WTC11 (cell line): ENCODE measurements at regions not wholly inside any gene's neighbourhood (a gene's known extent, or its start where the extent isn't known, plus 50 kb on each side); places are given as distances from the start of the nearest gene placed in this dataset.

Experiments used
- ATAC-seq: fragments of 200-7000 bp; cut with Tn5 transposase; 2 replicates; pipeline ENCODE4 v1.10.0; 2021; ENCODE audit warnings: mild to moderate bottlenecking, moderate library complexity
- CTCF ChIA-PET: fragments of 300-600 bp; sonication (Branson Sonifier 250); formaldehyde crosslinking; loops from one replicate; lab custom pipeline; 2021; ENCODE audit warnings: antibody characterized with exemption; lab: Charles Lee
- POLR2A ChIA-PET: fragments of 350-600 bp; sonication (Branson Sonifier 250); formaldehyde crosslinking; loops from one replicate; lab custom pipeline; 2021; ENCODE audit warnings: antibody characterized with exemption; lab: Charles Lee
- DNase-seq: peaks from one replicate; pipeline ENCODE4 v3.0.0; 2021; ENCODE audit warnings: low spot score
- H3K27ac Mint-ChIP-seq: 2 replicates; pipeline ENCODE4 v1.8.0; 2021; ENCODE audit warnings: mixed read lengths
- H3K27me3 Mint-ChIP-seq: 2 replicates; pipeline ENCODE4 v1.8.0; 2021; ENCODE audit warnings: low read depth, mild to moderate bottlenecking, moderate library complexity, mixed read lengths
- H3K36me3 Mint-ChIP-seq: 2 replicates; pipeline ENCODE4 v1.8.0; 2021; ENCODE audit warnings: mixed read lengths
- H3K4me1 Mint-ChIP-seq: 2 replicates; pipeline ENCODE4 v1.8.0; 2022; ENCODE audit warnings: mixed read lengths
- H3K4me3 Mint-ChIP-seq: 2 replicates; pipeline ENCODE4 v1.8.0; 2021; ENCODE audit warnings: mild to moderate bottlenecking, moderate library complexity, mixed read lengths
- H3K9me3 Mint-ChIP-seq: 2 replicates; pipeline ENCODE4 v1.8.0; 2021; ENCODE audit warnings: mixed read lengths
- CREB1 ChIP-seq: sonication (generic); formaldehyde crosslinking; IDR thresholded peaks from 2 replicates; pipeline ENCODE4 v1.8.0; 2023; ENCODE audit warnings: mild to moderate bottlenecking, missing genetic modification reagents
- ELF4 ChIP-seq: sonication (generic); formaldehyde crosslinking; IDR thresholded peaks from 2 replicates; pipeline ENCODE4 v1.8.1; 2022; ENCODE audit warnings: low read depth, mild to moderate bottlenecking, moderate library complexity, missing genetic modification reagents
- FOXJ3 ChIP-seq: sonication (generic); formaldehyde crosslinking; IDR thresholded peaks from 2 replicates; pipeline ENCODE4 v1.9.0; 2021; ENCODE audit warnings: missing genetic modification reagents, mild to moderate bottlenecking, borderline replicate concordance
- MLX ChIP-seq: sonication (generic); formaldehyde crosslinking; IDR thresholded peaks from 2 replicates; pipeline ENCODE4 v1.8.1; 2023; ENCODE audit warnings: mild to moderate bottlenecking, missing genetic modification reagents, moderate library complexity
- NR3C1 ChIP-seq: sonication (generic); formaldehyde crosslinking; conservative IDR thresholded peaks from 2 replicates; pipeline ENCODE4 v1.8.1; 2023; ENCODE audit warnings: low read depth, mild to moderate bottlenecking, missing genetic modification reagents
- RELA ChIP-seq: sonication (generic); formaldehyde crosslinking; IDR thresholded peaks from 2 replicates; pipeline ENCODE4 v1.8.1; 2022; ENCODE audit warnings: missing genetic modification reagents, mild to moderate bottlenecking, borderline replicate concordance
- TCF7 ChIP-seq: sonication (generic); formaldehyde crosslinking; IDR thresholded peaks from 2 replicates; pipeline ENCODE4 v1.8.0; 2022; ENCODE audit warnings: mild to moderate bottlenecking, low read depth, missing genetic modification reagents, moderate library complexity
- TEAD1 ChIP-seq: sonication (generic); formaldehyde crosslinking; IDR thresholded peaks from 2 replicates; pipeline ENCODE4 v1.8.0; 2022; ENCODE audit warnings: mild to moderate bottlenecking, missing genetic modification reagents
- TEAD4 ChIP-seq: sonication (generic); formaldehyde crosslinking; IDR thresholded peaks from 2 replicates; pipeline ENCODE4 v1.8.0; 2022; ENCODE audit warnings: mild to moderate bottlenecking, missing genetic modification reagents
- TP53 ChIP-seq: sonication (generic); formaldehyde crosslinking; IDR thresholded peaks from 2 replicates; pipeline ENCODE4 v1.8.1; 2023; ENCODE audit warnings: mild to moderate bottlenecking, missing genetic modification reagents
- ZBTB21 ChIP-seq: sonication (generic); formaldehyde crosslinking; IDR thresholded peaks from 2 replicates; pipeline ENCODE4 v1.8.1; 2023; ENCODE audit warnings: mild to moderate bottlenecking, missing genetic modification reagents, borderline replicate concordance
- ZNF416 ChIP-seq: fragments of 250-450 bp; sonication (Bioruptor Pico); IDR thresholded peaks from 2 replicates; pipeline ENCODE4 v1.9.0; 2021; ENCODE audit warnings: mild to moderate bottlenecking, inconsistent platforms
- ZSCAN18 ChIP-seq: fragments of 250-450 bp; sonication (Bioruptor Pico); IDR thresholded peaks from 2 replicates; pipeline ENCODE4 v2.1.2; 2022; ENCODE audit warnings: mild to moderate bottlenecking, moderate library complexity
- TF ChIP-seq, protein P1 (sequence below): sonication (generic); formaldehyde crosslinking; IDR thresholded peaks from 2 replicates; pipeline ENCODE4 v1.8.0; 2022; ENCODE audit warnings: missing genetic modification reagents
- TF ChIP-seq, protein P2 (sequence below): sonication (generic); formaldehyde crosslinking; IDR thresholded peaks from 2 replicates; pipeline ENCODE4 v1.8.0; 2022; ENCODE audit warnings: mild to moderate bottlenecking, missing genetic modification reagents
- TF ChIP-seq, protein P3 (sequence below): sonication (generic); formaldehyde crosslinking; IDR thresholded peaks from 2 replicates; pipeline ENCODE4 v1.8.1; 2023; ENCODE audit warnings: mild to moderate bottlenecking, moderate library complexity, missing genetic modification reagents
- TF ChIP-seq, protein P4 (sequence below): sonication (generic); formaldehyde crosslinking; conservative IDR thresholded peaks from 2 replicates; pipeline ENCODE4 v1.8.1; 2022; ENCODE audit warnings: mild to moderate bottlenecking, missing genetic modification reagents

DNA sequence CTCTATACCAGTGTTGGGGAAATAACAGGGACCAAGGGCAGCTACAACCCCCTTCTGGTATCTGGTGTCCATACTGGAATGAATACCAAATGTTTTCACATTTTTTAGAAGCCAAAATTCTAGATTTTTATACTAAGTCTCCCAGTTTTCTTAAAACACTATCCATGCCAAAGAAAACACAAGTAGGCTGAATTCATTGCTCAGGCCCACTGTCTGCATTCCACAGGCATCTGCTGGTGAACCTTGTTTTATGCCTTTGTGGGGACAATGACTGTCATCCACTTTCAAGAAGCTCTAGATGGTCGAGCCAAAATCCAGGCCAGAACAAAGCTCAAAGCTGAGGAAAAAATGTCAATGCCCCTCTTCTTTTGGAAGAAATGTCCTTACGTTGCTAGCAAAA lies 213.4 kb upstream of the RASGEF1B start (continued):
- TF ChIP-seq, protein P1, sequence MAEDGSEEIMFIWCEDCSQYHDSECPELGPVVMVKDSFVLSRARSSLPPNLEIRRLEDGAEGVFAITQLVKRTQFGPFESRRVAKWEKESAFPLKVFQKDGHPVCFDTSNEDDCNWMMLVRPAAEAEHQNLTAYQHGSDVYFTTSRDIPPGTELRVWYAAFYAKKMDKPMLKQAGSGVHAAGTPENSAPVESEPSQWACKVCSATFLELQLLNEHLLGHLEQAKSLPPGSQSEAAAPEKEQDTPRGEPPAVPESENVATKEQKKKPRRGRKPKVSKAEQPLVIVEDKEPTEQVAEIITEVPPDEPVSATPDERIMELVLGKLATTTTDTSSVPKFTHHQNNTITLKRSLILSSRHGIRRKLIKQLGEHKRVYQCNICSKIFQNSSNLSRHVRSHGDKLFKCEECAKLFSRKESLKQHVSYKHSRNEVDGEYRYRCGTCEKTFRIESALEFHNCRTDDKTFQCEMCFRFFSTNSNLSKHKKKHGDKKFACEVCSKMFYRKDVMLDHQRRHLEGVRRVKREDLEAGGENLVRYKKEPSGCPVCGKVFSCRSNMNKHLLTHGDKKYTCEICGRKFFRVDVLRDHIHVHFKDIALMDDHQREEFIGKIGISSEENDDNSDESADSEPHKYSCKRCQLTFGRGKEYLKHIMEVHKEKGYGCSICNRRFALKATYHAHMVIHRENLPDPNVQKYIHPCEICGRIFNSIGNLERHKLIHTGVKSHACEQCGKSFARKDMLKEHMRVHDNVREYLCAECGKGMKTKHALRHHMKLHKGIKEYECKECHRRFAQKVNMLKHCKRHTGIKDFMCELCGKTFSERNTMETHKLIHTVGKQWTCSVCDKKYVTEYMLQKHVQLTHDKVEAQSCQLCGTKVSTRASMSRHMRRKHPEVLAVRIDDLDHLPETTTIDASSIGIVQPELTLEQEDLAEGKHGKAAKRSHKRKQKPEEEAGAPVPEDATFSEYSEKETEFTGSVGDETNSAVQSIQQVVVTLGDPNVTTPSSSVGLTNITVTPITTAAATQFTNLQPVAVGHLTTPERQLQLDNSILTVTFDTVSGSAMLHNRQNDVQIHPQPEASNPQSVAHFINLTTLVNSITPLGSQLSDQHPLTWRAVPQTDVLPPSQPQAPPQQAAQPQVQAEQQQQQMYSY (CRISPR knock-in tag), result no peak
- TF ChIP-seq TCF7 (CRISPR knock-in tag) (no peak), TEAD4 (CRISPR knock-in tag) (no peak), MLX (CRISPR knock-in tag) (no peak)
- TF ChIP-seq, protein P2, sequence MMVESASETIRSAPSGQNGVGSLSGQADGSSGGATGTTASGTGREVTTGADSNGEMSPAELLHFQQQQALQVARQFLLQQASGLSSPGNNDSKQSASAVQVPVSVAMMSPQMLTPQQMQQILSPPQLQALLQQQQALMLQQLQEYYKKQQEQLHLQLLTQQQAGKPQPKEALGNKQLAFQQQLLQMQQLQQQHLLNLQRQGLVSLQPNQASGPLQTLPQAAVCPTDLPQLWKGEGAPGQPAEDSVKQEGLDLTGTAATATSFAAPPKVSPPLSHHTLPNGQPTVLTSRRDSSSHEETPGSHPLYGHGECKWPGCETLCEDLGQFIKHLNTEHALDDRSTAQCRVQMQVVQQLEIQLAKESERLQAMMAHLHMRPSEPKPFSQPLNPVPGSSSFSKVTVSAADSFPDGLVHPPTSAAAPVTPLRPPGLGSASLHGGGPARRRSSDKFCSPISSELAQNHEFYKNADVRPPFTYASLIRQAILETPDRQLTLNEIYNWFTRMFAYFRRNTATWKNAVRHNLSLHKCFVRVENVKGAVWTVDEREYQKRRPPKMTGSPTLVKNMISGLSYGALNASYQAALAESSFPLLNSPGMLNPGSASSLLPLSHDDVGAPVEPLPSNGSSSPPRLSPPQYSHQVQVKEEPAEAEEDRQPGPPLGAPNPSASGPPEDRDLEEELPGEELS (CRISPR knock-in tag), result no peak
- TF ChIP-seq, all 79 proteins: peak for 0

GRCh38 chr4:81684352-81684751 lies 212.6 kb upstream of the RASGEF1B start:
- POLR2A ChIA-PET, result no interaction called here
- TF ChIP-seq, protein P3, sequence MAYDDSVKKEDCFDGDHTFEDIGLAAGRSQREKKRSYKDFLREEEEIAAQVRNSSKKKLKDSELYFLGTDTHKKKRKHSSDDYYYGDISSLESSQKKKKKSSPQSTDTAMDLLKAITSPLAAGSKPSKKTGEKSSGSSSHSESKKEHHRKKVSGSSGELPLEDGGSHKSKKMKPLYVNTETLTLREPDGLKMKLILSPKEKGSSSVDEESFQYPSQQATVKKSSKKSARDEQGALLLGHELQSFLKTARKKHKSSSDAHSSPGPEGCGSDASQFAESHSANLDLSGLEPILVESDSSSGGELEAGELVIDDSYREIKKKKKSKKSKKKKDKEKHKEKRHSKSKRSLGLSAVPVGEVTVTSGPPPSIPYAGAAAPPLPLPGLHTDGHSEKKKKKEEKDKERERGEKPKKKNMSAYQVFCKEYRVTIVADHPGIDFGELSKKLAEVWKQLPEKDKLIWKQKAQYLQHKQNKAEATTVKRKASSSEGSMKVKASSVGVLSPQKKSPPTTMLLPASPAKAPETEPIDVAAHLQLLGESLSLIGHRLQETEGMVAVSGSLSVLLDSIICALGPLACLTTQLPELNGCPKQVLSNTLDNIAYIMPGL (CRISPR knock-in tag), result no peak
- TF ChIP-seq ZNF416 (CRISPR knock-in tag) (no peak), CREB1 (no peak), RELA (CRISPR knock-in tag) (no peak), ZSCAN18 (CRISPR knock-in tag) (no peak), NR3C1 (CRISPR knock-in tag) (no peak), TCF7 (CRISPR knock-in tag) (no peak), TEAD1 (no peak), FOXJ3 (CRISPR knock-in tag) (no peak), TP53 (CRISPR knock-in tag) (no peak), ZBTB21 (no peak), ELF4 (CRISPR knock-in tag) (no peak)
- TF ChIP-seq, protein P4, sequence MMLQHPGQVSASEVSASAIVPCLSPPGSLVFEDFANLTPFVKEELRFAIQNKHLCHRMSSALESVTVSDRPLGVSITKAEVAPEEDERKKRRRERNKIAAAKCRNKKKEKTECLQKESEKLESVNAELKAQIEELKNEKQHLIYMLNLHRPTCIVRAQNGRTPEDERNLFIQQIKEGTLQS (CRISPR knock-in tag), result no peak
- H3K4me3 Mint-ChIP-seq, result no peak overlapping the region
- ATAC-seq, result no peak
- DNase-seq, result no peak
- CTCF ChIA-PET, result no interaction called here
- no peaks in the 10 kb centered on the region for H3K27me3 Mint-ChIP-seq
- no peaks in the 10 kb centered on the region for H3K36me3 Mint-ChIP-seq
- H3K27ac Mint-ChIP-seq, result no peak overlapping the region
- peaks cover 7% of the 10 kb centered on the region for H3K9me3 Mint-ChIP-seq
- H3K4me1 Mint-ChIP-seq, result peaks cover 20% of the 10 kb centered on the region
